ENCODE measurements at regions not wholly inside any gene's neighbourhood (a gene's known extent, or its start where the extent isn't known, plus 50 kb on each side); places are given as distances from the start of the nearest gene placed in this dataset.
"Not testable (repeated sequence)": the region's sequence is repeated elsewhere in the genome, so short reads cannot be mapped to it uniquely, and the experiment has no call there.

- TF ChIP-seq, protein P1, sequence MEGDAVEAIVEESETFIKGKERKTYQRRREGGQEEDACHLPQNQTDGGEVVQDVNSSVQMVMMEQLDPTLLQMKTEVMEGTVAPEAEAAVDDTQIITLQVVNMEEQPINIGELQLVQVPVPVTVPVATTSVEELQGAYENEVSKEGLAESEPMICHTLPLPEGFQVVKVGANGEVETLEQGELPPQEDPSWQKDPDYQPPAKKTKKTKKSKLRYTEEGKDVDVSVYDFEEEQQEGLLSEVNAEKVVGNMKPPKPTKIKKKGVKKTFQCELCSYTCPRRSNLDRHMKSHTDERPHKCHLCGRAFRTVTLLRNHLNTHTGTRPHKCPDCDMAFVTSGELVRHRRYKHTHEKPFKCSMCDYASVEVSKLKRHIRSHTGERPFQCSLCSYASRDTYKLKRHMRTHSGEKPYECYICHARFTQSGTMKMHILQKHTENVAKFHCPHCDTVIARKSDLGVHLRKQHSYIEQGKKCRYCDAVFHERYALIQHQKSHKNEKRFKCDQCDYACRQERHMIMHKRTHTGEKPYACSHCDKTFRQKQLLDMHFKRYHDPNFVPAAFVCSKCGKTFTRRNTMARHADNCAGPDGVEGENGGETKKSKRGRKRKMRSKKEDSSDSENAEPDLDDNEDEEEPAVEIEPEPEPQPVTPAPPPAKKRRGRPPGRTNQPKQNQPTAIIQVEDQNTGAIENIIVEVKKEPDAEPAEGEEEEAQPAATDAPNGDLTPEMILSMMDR (conservative IDR thresholded peaks at IDR 0.05 in 1 of 2, IDR thresholded peaks at IDR 0.05 in 1 of 2; ENCODE audit: low read depth in 1 of 2, low read length in 2 of 2): not testable (repeated sequence)
- not testable (repeated sequence) for TF ChIP-seq EZH2 (IDR thresholded peaks at IDR 0.05; ENCODE audit: low read length, missing control alignments)
These were observed 281.7 kb downstream of the CEP170 start for GRCh38 chr1:242973341-242973740.
